Endothelial cell (in vitro differentiated cells): ENCODE measurements at regions not wholly inside any gene's neighbourhood (a gene's known extent, or its start where the extent isn't known, plus 50 kb on each side); places are given as distances from the start of the nearest gene placed in this dataset.

ENCODE experiments used
- DNase-seq: peaks from one replicate; pipeline ENCODE4 v3.0.0; 2021; ENCODE audit warnings: low spot score
- H3K27ac Mint-ChIP-seq: one replicate; pipeline ENCODE4 v1.8.0; 2021; ENCODE audit warnings: mixed read lengths, inconsistent platforms; ENCODE audit not compliant: unreplicated experiment
- H3K27me3 Mint-ChIP-seq: one replicate; pipeline ENCODE4 v1.8.0; 2021; ENCODE audit warnings: mild to moderate bottlenecking, moderate library complexity, mixed read lengths, inconsistent platforms; ENCODE audit not compliant: unreplicated experiment
- H3K36me3 Mint-ChIP-seq: one replicate; pipeline ENCODE4 v1.8.0; 2021; ENCODE audit warnings: mild to moderate bottlenecking, low read depth, mixed read lengths, inconsistent platforms; ENCODE audit not compliant: unreplicated experiment
- H3K4me1 Mint-ChIP-seq: one replicate; pipeline ENCODE4 v1.8.0; 2021; ENCODE audit warnings: mild to moderate bottlenecking, mixed read lengths, inconsistent platforms; ENCODE audit not compliant: unreplicated experiment
- H3K4me3 Mint-ChIP-seq: one replicate; pipeline ENCODE4 v1.8.0; 2021; ENCODE audit warnings: mild to moderate bottlenecking, mixed read lengths, inconsistent platforms; ENCODE audit not compliant: unreplicated experiment
- H3K9me3 Mint-ChIP-seq: one replicate; pipeline ENCODE4 v1.8.0; 2021; ENCODE audit warnings: mixed read lengths, inconsistent platforms; ENCODE audit not compliant: unreplicated experiment
- TF ChIP-seq, protein P1 (sequence below): fragments of 200-600 bp; sonication (generic); IDR thresholded peaks from one replicate; pipeline ENCODE4 v1.5.0; 2021; ENCODE audit warnings: antibody characterized with exemption; ENCODE audit not compliant: unreplicated experiment

DNA sequence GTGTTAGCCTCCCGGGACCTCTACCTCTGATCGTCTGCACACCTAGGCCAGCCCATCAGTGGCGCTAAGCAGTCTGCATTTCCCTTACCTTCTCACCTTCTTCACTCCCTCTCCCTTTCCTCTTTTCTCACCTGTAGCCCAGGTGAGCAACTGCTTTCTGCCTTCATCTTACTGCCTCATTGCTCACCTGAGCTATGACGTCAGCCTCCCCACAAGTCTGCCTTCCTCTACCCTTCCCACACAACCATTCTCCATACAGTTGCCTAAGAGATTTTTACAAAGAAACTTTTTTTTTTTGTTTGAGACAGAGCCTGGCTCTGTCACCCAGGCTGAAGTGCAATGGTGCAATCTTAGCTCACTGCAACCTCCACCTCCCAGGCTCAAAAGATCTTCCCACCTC is 136.3 kb downstream of the BCOR start:
- Mint-ChIP-seq H3K4me1 (peaks cover 8% of the 10 kb centered on the region), H3K27ac (no peak overlapping the region), H3K4me3 (no peak overlapping the region), H3K36me3 (no peaks in the 10 kb centered on the region), H3K9me3 (no peaks in the 10 kb centered on the region), H3K27me3 (peaks cover 6% of the 10 kb centered on the region)
- TF ChIP-seq, protein P1, sequence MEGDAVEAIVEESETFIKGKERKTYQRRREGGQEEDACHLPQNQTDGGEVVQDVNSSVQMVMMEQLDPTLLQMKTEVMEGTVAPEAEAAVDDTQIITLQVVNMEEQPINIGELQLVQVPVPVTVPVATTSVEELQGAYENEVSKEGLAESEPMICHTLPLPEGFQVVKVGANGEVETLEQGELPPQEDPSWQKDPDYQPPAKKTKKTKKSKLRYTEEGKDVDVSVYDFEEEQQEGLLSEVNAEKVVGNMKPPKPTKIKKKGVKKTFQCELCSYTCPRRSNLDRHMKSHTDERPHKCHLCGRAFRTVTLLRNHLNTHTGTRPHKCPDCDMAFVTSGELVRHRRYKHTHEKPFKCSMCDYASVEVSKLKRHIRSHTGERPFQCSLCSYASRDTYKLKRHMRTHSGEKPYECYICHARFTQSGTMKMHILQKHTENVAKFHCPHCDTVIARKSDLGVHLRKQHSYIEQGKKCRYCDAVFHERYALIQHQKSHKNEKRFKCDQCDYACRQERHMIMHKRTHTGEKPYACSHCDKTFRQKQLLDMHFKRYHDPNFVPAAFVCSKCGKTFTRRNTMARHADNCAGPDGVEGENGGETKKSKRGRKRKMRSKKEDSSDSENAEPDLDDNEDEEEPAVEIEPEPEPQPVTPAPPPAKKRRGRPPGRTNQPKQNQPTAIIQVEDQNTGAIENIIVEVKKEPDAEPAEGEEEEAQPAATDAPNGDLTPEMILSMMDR = no peak
- no peak for DNase-seq

DNA sequence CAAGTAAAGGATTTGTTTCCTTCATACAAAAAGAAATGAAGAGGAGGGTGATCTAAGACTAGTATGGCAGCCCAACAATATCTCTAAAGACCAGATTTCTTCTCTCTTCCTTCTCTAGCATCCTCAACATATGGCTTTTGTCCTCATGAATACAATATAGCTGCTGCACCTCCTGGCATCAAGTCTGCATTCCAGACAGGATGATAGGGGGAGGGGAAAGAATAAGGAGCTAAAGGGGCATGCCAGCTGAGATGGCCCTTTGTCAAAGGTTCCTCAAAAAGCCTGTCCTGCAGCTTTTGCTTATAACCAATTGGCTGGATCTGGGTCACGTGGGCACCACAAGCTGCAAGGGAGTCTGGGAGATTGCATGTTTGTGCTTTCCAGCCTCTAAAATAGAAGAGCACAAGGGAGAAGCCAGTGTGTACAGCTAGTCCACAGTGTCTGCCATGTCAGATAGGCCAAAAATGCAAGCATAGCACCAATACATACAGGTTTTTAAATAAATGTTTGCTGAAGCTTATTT is 132.6 kb downstream of the BCOR start:
- Mint-ChIP-seq H3K4me3 (no peak overlapping the region), H3K27ac (no peak overlapping the region), H3K36me3 (no peaks in the 10 kb centered on the region), H3K9me3 (no peaks in the 10 kb centered on the region), H3K27me3 (peaks cover 3% of the 10 kb centered on the region), H3K4me1 (no peaks in the 10 kb centered on the region)
- DNase-seq = no peak
- TF ChIP-seq, protein P1 = no peak

DNA sequence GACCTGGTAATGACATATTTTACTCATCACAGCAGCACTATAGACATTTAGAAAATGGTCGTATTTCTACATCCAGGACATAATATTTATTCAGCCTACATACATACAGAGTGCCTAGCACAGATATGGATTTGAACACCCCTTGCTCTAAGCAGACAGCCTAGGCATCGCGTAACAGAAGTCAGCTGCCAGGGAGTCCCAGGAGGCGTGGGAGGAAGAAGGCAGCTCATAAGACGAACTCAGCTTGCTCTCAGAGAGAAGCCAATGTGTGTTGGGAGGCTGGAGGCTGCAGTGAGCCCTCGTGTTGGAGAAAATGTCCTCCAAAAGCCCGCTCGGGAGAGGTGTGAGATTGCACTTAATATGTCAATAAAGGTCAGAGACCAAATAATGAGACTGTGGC is 131.6 kb downstream of the BCOR start:
- Mint-ChIP-seq H3K27me3 (peaks cover 3% of the 10 kb centered on the region), H3K27ac (no peak overlapping the region)

DNA sequence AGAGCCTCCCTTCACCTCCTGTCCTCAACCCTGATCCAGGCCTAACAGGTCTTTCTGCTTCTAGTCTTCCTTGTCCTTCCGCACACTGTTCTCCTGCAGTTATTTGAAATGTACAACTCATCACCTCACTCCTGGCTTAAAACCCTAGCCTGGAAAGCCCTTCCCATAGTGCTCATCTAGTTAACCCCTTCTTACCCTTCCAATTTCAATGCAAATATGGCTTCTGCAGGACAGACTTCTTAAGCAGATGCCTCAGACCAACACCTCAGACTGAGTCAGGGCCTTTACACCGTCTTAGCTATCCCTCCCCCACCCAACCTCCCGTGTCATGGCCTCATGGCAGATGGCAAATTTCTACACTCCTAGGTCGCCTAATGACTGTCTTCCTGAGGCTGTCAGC is 130.4 kb downstream of the BCOR start:
- peaks cover 3% of the 10 kb centered on the region for H3K27me3 Mint-ChIP-seq
- no peak for DNase-seq
- H3K27ac Mint-ChIP-seq = no peak overlapping the region
- H3K4me3 Mint-ChIP-seq = no peak overlapping the region
- TF ChIP-seq, protein P1 = no peak
- H3K4me1 Mint-ChIP-seq = no peaks in the 10 kb centered on the region
- H3K9me3 Mint-ChIP-seq = peaks cover 5% of the 10 kb centered on the region
- H3K36me3 Mint-ChIP-seq = peaks cover 5% of the 10 kb centered on the region

More for the DNA sequence above, 131.6 kb downstream of the BCOR start:
- Mint-ChIP-seq H3K4me3 (no peak overlapping the region), H3K36me3 (peaks cover 4% of the 10 kb centered on the region), H3K4me1 (no peaks in the 10 kb centered on the region), H3K9me3 (peaks cover 2% of the 10 kb centered on the region)
- no peak for DNase-seq
- TF ChIP-seq, protein P1 = no peak

DNA sequence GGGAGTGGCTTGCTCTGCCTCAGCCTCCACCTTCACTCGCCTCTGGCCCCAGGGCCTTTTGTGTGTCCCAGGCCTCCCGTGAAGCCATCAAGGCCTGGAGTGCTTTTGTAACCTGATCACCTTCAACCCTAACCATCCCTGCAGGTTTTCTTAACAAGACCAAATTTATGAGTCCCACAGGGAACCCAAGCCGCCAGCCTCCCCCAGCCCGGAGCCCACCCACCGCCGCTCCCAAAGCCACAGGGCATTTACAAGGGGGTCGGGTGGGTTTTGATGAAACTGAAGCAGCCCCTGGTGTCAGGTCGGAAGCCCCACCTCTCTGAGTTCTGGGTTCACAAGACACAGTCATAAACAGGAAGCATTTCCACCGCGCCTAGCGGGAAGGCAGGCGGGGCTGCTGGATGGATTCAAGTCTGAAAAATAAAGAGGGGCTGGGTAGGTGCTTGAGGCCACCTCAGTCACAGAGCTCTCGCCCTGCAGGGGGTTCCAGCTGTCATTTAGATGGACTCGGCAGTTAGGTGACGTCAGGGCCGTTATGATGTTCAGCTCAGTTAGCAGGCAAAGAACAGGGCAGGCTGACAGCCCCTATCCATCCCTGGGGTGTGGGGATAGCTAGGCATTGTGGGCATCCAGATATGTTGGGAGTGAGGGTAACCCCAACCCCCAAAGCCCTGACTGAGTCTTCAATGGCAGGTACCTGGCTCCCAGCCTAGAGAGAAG is 128.5 kb downstream of the BCOR start:
- Mint-ChIP-seq H3K36me3 (peaks cover 5% of the 10 kb centered on the region), H3K27ac (no peak overlapping the region), H3K27me3 (no peaks in the 10 kb centered on the region), H3K4me1 (no peaks in the 10 kb centered on the region), H3K4me3 (no peak overlapping the region), H3K9me3 (peaks cover 5% of the 10 kb centered on the region)
- no peak for DNase-seq
- TF ChIP-seq, protein P1 = no peak
